HG02970 (cell line): ENCODE measurements at regions not wholly inside any gene's neighbourhood (a gene's known extent, or its start where the extent isn't known, plus 50 kb on each side); places are given as distances from the start of the nearest gene placed in this dataset.

Experiments
- ATAC-seq: cut with Tn5 transposase; IDR thresholded peaks from one replicate; pipeline ENCODE4 v1.9.1; 2021; ENCODE audit warnings: mild to moderate bottlenecking, moderate library complexity, moderate number of reproducible peaks; ENCODE audit not compliant: unreplicated experiment, low FRiP score

GRCh38 chr18:45363196-45363595 lies 252.1 kb upstream of the SLC14A2 start:
- ATAC-seq: no peak

GRCh38 chr18:45365835-45366234 lies 249.4 kb upstream of the SLC14A2 start:
- ATAC-seq: no peak

GRCh38 chr18:45370255-45371010 lies 244.8 kb upstream of the SLC14A2 start:
- no peak for ATAC-seq

- ATAC-seq: no peak
These were observed 241.9 kb upstream of the SLC14A2 start for GRCh38 chr18:45373286-45373880.

- no peak for ATAC-seq
These were observed 241.0 kb upstream of the SLC14A2 start for GRCh38 chr18:45374236-45374635.

- no peak for ATAC-seq
These were observed 240.2 kb upstream of the SLC14A2 start for GRCh38 chr18:45374878-45375630.

- ATAC-seq: no peak
These were observed 239.1 kb upstream of the SLC14A2 start for GRCh38 chr18:45376193-45376592.

- no peak for ATAC-seq
These were observed 237.0 kb upstream of the SLC14A2 start for GRCh38 chr18:45378308-45378707.

- no peak for ATAC-seq
These were observed 236.3 kb upstream of the SLC14A2 start for GRCh38 chr18:45378933-45379332.

GRCh38 chr18:45379903-45380302 lies 235.4 kb upstream of the SLC14A2 start:
- ATAC-seq: no peak

GRCh38 chr18:45381282-45381681 lies 234.0 kb upstream of the SLC14A2 start:
- no peak for ATAC-seq

- ATAC-seq: no peak
These were observed 232.0 kb upstream of the SLC14A2 start for GRCh38 chr18:45383228-45383627.

- ATAC-seq: no peak
These were observed 230.9 kb upstream of the SLC14A2 start for GRCh38 chr18:45384137-45384961.

GRCh38 chr18:45384962-45385315 lies 230.3 kb upstream of the SLC14A2 start:
- no peak for ATAC-seq

- ATAC-seq: no peak
These were observed 229.1 kb upstream of the SLC14A2 start for GRCh38 chr18:45386041-45386655.

GRCh38 chr18:45387229-45387628 lies 228.0 kb upstream of the SLC14A2 start:
- no peak for ATAC-seq

- no peak for ATAC-seq
These were observed 216.8 kb upstream of the SLC14A2 start for GRCh38 chr18:45398448-45398847.

GRCh38 chr18:45399146-45399545 lies 216.1 kb upstream of the SLC14A2 start:
- no peak for ATAC-seq

- ATAC-seq: no peak
These were observed 215.6 kb upstream of the SLC14A2 start for GRCh38 chr18:45399643-45400042.

GRCh38 chr18:45402485-45403056 lies 212.7 kb upstream of the SLC14A2 start:
- no peak for ATAC-seq
